ENCODE measurements at regions not wholly inside any gene's neighbourhood (a gene's known extent, or its start where the extent isn't known, plus 50 kb on each side); places are given as distances from the start of the nearest gene placed in this dataset.
"Not testable (repeated sequence)": the region's sequence is repeated elsewhere in the genome, so short reads cannot be mapped to it uniquely, and the experiment has no call there.

GRCh38 chrX:31014474-31014873 is 57.4 kb downstream of the FTHL17 start:
- TF ChIP-seq CTCF (IDR thresholded peaks at IDR 0.05 in 2 of 3, conservative IDR thresholded peaks at IDR 0.05 in 1 of 3; ENCODE audit: borderline replicate concordance in 1 of 3, insufficient read depth in 1 of 3, low read depth in 2 of 3, low read length in 2 of 3); FOSL1 (IDR thresholded peaks at IDR 0.05; ENCODE audit: low read depth); EZH2 (IDR thresholded peaks at IDR 0.05); YY1 (IDR thresholded peaks at IDR 0.05; ENCODE audit: extremely low read depth, insufficient replicate concordance, low read depth, low read length): not testable (repeated sequence)

Data from HCT116 (cell line).